H1 (cell line): ENCODE measurements at regions not wholly inside any gene's neighbourhood (a gene's known extent, or its start where the extent isn't known, plus 50 kb on each side); places are given as distances from the start of the nearest gene placed in this dataset.

Experiments
- CHD7 ChIP-seq: fragments of 300-600 bp; sonication (generic); IDR thresholded peaks from 2 replicates; pipeline ENCODE4 v1.7.1; 2012; ENCODE audit warnings: low read length, moderate library complexity, mild to moderate bottlenecking, inconsistent platforms; ENCODE audit not compliant: insufficient replicate concordance
- EZH2 ChIP-seq: fragments of 200-600 bp; sonication (generic); IDR thresholded peaks from 2 replicates; pipeline ENCODE4 v1.7.1; 2012; ENCODE audit warnings: low read depth, mild to moderate bottlenecking, moderate library complexity, low read length, inconsistent platforms; ENCODE audit not compliant: severe bottlenecking
- JUN ChIP-seq: IDR thresholded peaks from 2 replicates; pipeline ENCODE4 v1.6.1; 2011; ENCODE audit warnings: low read depth, mild to moderate bottlenecking, improper control_type of control experiment, low read length
- NANOG ChIP-seq: IDR thresholded peaks from 2 replicates; pipeline ENCODE4 v1.6.1; 2011; ENCODE audit warnings: low read length, low read depth, mild to moderate bottlenecking, inconsistent platforms; ENCODE audit not compliant: insufficient read depth, poor library complexity, severe bottlenecking
- ZNF274 ChIP-seq: IDR thresholded peaks from 2 replicates; pipeline ENCODE4 v1.7.0; 2012; ENCODE audit warnings: low read length, borderline replicate concordance; ENCODE audit errors: extremely low read depth

GRCh38 chr9:118318770-118319431 lies 614.7 kb downstream of the TLR4 start (continued):
- no peak for TF ChIP-seq CHD7
- no peak for TF ChIP-seq EZH2
- TF ChIP-seq JUN, result no peak
- no peak for TF ChIP-seq NANOG
- TF ChIP-seq ZNF274, result no peak
